Stimulated activated naive CD8-positive, alpha-beta T cell treated with anti-CD3 and anti-CD28 coated beads, Interleukin-15, amount 100 ng/mL, for 72 hours (primary cell): ENCODE measurements at regions not wholly inside any gene's neighbourhood (a gene's known extent, or its start where the extent isn't known, plus 50 kb on each side); places are given as distances from the start of the nearest gene placed in this dataset.

ENCODE experiments used
- ATAC-seq: fragments of 150-1000 bp; cut with Tn5 transposase; 2 replicates; pipeline ENCODE4 v1.10.0; 2021; ENCODE audit warnings: mild to moderate bottlenecking, moderate library complexity
- DNase-seq, 2 donors: peaks; one replicate each; pipeline ENCODE4 v3.0.0; 2021 to 2022
- H3K27ac Mint-ChIP-seq, 2 donors: one replicate each; pipeline ENCODE4 v1.8.0; 2022; ENCODE audit warnings: mild to moderate bottlenecking in 2 of 2, mixed read lengths in 2 of 2, moderate library complexity in 2 of 2
- H3K27me3 Mint-ChIP-seq: one replicate; pipeline ENCODE4 v1.8.0; 2022; ENCODE audit warnings: mixed read lengths
- H3K4me1 Mint-ChIP-seq: one replicate; pipeline ENCODE4 v1.8.0; 2022; ENCODE audit warnings: mild to moderate bottlenecking, mixed read lengths
- H3K4me3 Mint-ChIP-seq, 2 donors: one replicate each; pipeline ENCODE4 v1.8.0; 2022; ENCODE audit warnings: mild to moderate bottlenecking in 2 of 2, mixed read lengths in 2 of 2, moderate library complexity in 1 of 2
- H3K9me3 Mint-ChIP-seq, 2 donors: one replicate each; pipeline ENCODE4 v1.8.0; 2022; ENCODE audit warnings: mixed read lengths in 2 of 2

GRCh38 chr15:70182858-70183695, 85.4 kb upstream of the TLE3 start:
- DNase-seq, result no peak
- Mint-ChIP-seq H3K27ac (peak overlapping the region in 1 of 2 donors; percentile 53), H3K4me3 (no peak overlapping the region), H3K27me3 (peaks cover 22% of the 10 kb centered on the region), H3K9me3 (no peaks in the 10 kb centered on the region), H3K4me1 (peaks cover 6% of the 10 kb centered on the region)
- no peak for ATAC-seq

GRCh38 chr15:70181626-70182255, 84.0 kb upstream of the TLE3 start:
- Mint-ChIP-seq H3K27ac (no peak overlapping the region), H3K4me1 (peaks cover 6% of the 10 kb centered on the region), H3K4me3 (no peak overlapping the region), H3K9me3 (no peaks in the 10 kb centered on the region), H3K27me3 (peaks cover 22% of the 10 kb centered on the region)
- DNase-seq, result no peak
- ATAC-seq, result no peak

- Mint-ChIP-seq H3K27me3 (peaks cover 22% of the 10 kb centered on the region), H3K4me3 (no peak overlapping the region), H3K4me1 (peaks cover 6% of the 10 kb centered on the region), H3K9me3 (no peaks in the 10 kb centered on the region), H3K27ac (no peak overlapping the region)
- ATAC-seq (no peak), DNase-seq (no peak)
These were observed 82.6 kb upstream of the TLE3 start for GRCh38 chr15:70180186-70180875.

- no peak for DNase-seq
- Mint-ChIP-seq H3K9me3 (no peaks in the 10 kb centered on the region), H3K4me1 (peaks cover 6% of the 10 kb centered on the region), H3K4me3 (no peak overlapping the region), H3K27ac (no peak overlapping the region), H3K27me3 (peaks cover 22% of the 10 kb centered on the region)
- no peak for ATAC-seq
These were observed 81.7 kb upstream of the TLE3 start for GRCh38 chr15:70179309-70179892.

- Mint-ChIP-seq H3K4me3 (no peak overlapping the region), H3K27me3 (peaks cover 22% of the 10 kb centered on the region), H3K9me3 (no peaks in the 10 kb centered on the region), H3K4me1 (peaks cover 6% of the 10 kb centered on the region), H3K27ac (no peak overlapping the region)
- ATAC-seq (no peak), DNase-seq (no peak)
These were observed 80.8 kb upstream of the TLE3 start for GRCh38 chr15:70178335-70179084.

GRCh38 chr15:70172566-70173225, 75.0 kb upstream of the TLE3 start:
- H3K27ac Mint-ChIP-seq, result peak overlapping the region in 1 of 2 donors; percentile 10
- DNase-seq (no peak), ATAC-seq (no peak)
- no peaks in the 10 kb centered on the region for H3K27me3 Mint-ChIP-seq
- no peaks in the 10 kb centered on the region for H3K9me3 Mint-ChIP-seq
- no peak overlapping the region for H3K4me3 Mint-ChIP-seq
- no peaks in the 10 kb centered on the region for H3K4me1 Mint-ChIP-seq

- Mint-ChIP-seq H3K27ac (no peak overlapping the region), H3K4me1 (no peaks in the 10 kb centered on the region), H3K27me3 (no peaks in the 10 kb centered on the region), H3K4me3 (no peak overlapping the region), H3K9me3 (no peaks in the 10 kb centered on the region)
- no peak for ATAC-seq
- DNase-seq, result no peak
These were observed 74.4 kb upstream of the TLE3 start for GRCh38 chr15:70172124-70172523.

GRCh38 chr15:70171256-70171886, 73.7 kb upstream of the TLE3 start:
- no peak for DNase-seq
- no peak for ATAC-seq
- Mint-ChIP-seq H3K27ac (no peak overlapping the region), H3K27me3 (no peaks in the 10 kb centered on the region), H3K9me3 (no peaks in the 10 kb centered on the region), H3K4me3 (no peak overlapping the region), H3K4me1 (no peaks in the 10 kb centered on the region)

GRCh38 chr15:70170096-70170699, 72.5 kb upstream of the TLE3 start:
- ATAC-seq, result no peak

GRCh38 chr15:70169147-70169546, 71.4 kb upstream of the TLE3 start:
- no peak for DNase-seq
- Mint-ChIP-seq H3K4me3 (no peak overlapping the region), H3K27ac (no peak overlapping the region), H3K9me3 (no peaks in the 10 kb centered on the region), H3K4me1 (no peaks in the 10 kb centered on the region), H3K27me3 (no peaks in the 10 kb centered on the region)
- no peak for ATAC-seq

More at GRCh38 chr15:70170096-70170699, 72.5 kb upstream of the TLE3 start:
- no peak overlapping the region for H3K4me3 Mint-ChIP-seq
- no peak for DNase-seq
- H3K27me3 Mint-ChIP-seq, result no peaks in the 10 kb centered on the region
- H3K27ac Mint-ChIP-seq, result no peak overlapping the region
- H3K4me1 Mint-ChIP-seq, result no peaks in the 10 kb centered on the region
- H3K9me3 Mint-ChIP-seq, result no peaks in the 10 kb centered on the region

- H3K4me1 Mint-ChIP-seq, result no peaks in the 10 kb centered on the region
- H3K4me3 Mint-ChIP-seq, result no peak overlapping the region
- H3K27me3 Mint-ChIP-seq, result no peaks in the 10 kb centered on the region
- ATAC-seq (no peak), DNase-seq (no peak)
- H3K9me3 Mint-ChIP-seq, result no peaks in the 10 kb centered on the region
- no peak overlapping the region for H3K27ac Mint-ChIP-seq
These were observed 69.4 kb upstream of the TLE3 start for GRCh38 chr15:70167155-70167554.

- Mint-ChIP-seq H3K4me3 (no peak overlapping the region), H3K4me1 (no peaks in the 10 kb centered on the region)
- ATAC-seq, result no peak
These were observed 68.9 kb upstream of the TLE3 start for GRCh38 chr15:70166506-70167087.

GRCh38 chr15:70165716-70166284, 68.1 kb upstream of the TLE3 start:
- DNase-seq (no peak), ATAC-seq (no peak)
- Mint-ChIP-seq H3K4me3 (no peak overlapping the region), H3K4me1 (no peaks in the 10 kb centered on the region), H3K27ac (no peak overlapping the region), H3K9me3 (no peaks in the 10 kb centered on the region), H3K27me3 (no peaks in the 10 kb centered on the region)

More at GRCh38 chr15:70166506-70167087, 68.9 kb upstream of the TLE3 start:
- Mint-ChIP-seq H3K27ac (no peak overlapping the region), H3K9me3 (no peaks in the 10 kb centered on the region), H3K27me3 (no peaks in the 10 kb centered on the region)
- no peak for DNase-seq
